Neural progenitor cell (in vitro differentiated cells): ENCODE measurements at regions not wholly inside any gene's neighbourhood (a gene's known extent, or its start where the extent isn't known, plus 50 kb on each side); places are given as distances from the start of the nearest gene placed in this dataset.

ENCODE experiments used
- DNase-seq: peaks from one replicate; pipeline ENCODE4 v3.0.0-alpha.2; 2016; ENCODE audit warnings: low spot score
- H2AFZ ChIP-seq: fragments of 200-600 bp; sonication (generic); replicated peaks from 2 replicates; pipeline ENCODE4 v1.6.1; 2016; ENCODE audit warnings: antibody characterized with exemption
- H3F3A ChIP-seq: fragments of 200-600 bp; sonication (generic); 2 replicates; pipeline ENCODE4 v1.6.1; 2016; ENCODE audit warnings: antibody characterized with exemption, low read depth
- H3K27ac ChIP-seq: fragments of 200-600 bp; sonication (generic); 2 replicates; pipeline ENCODE4 v1.5.1; 2016; ENCODE audit warnings: mild to moderate bottlenecking
- H3K27me3 ChIP-seq: fragments of 200-600 bp; sonication (generic); 2 replicates; pipeline ENCODE4 v1.6.1; 2016; ENCODE audit warnings: mild to moderate bottlenecking, moderate library complexity
- H3K36me3 ChIP-seq: fragments of 200-600 bp; sonication (generic); 2 replicates; pipeline ENCODE4 v1.5.1; 2016
- H3K4me1 ChIP-seq: fragments of 200-600 bp; sonication (generic); 2 replicates; pipeline ENCODE4 v1.6.1; 2016; ENCODE audit warnings: mixed run types
- H3K4me2 ChIP-seq: fragments of 200-600 bp; sonication (generic); 2 replicates; pipeline ENCODE4 v1.6.1; 2016
- H3K4me3 ChIP-seq: fragments of 200-600 bp; sonication (generic); 2 replicates; pipeline ENCODE4 v1.5.1; 2016
- H3K79me2 ChIP-seq: fragments of 200-600 bp; sonication (generic); 2 replicates; pipeline ENCODE4 v1.6.1; 2016; ENCODE audit warnings: low read depth
- H3K9ac ChIP-seq: fragments of 200-600 bp; sonication (generic); 2 replicates; pipeline ENCODE4 v1.6.1; 2016
- H3K9me3 ChIP-seq: fragments of 200-600 bp; sonication (generic); 2 replicates; pipeline ENCODE4 v1.5.1; 2016; ENCODE audit warnings: low read depth
- H4K20me1 ChIP-seq: fragments of 200-600 bp; sonication (generic); 2 replicates; pipeline ENCODE4 v1.6.1; 2016; ENCODE audit warnings: low read depth
- H3K27ac Mint-ChIP-seq: 3 replicates; pipeline ENCODE4 v1.8.0; 2021; ENCODE audit warnings: mixed read lengths
- H3K27me3 Mint-ChIP-seq: 2 replicates; pipeline ENCODE4 v1.8.0; 2022; ENCODE audit warnings: low read depth, mild to moderate bottlenecking, inconsistent platforms, moderate library complexity, mixed read lengths; ENCODE audit not compliant: insufficient read depth
- H3K36me3 Mint-ChIP-seq: 3 replicates; pipeline ENCODE4 v1.8.0; 2021; ENCODE audit warnings: mixed read lengths
- H3K4me1 Mint-ChIP-seq: 3 replicates; pipeline ENCODE4 v1.8.0; 2021; ENCODE audit warnings: mixed read lengths
- H3K4me3 Mint-ChIP-seq: 3 replicates; pipeline ENCODE4 v1.8.0; 2021; ENCODE audit warnings: mild to moderate bottlenecking, moderate library complexity, mixed read lengths
- H3K9me3 Mint-ChIP-seq: 3 replicates; pipeline ENCODE4 v1.8.0; 2020; ENCODE audit warnings: mixed read lengths
- CTCF ChIP-seq: fragments of 200-600 bp; sonication (generic); IDR thresholded peaks from 2 replicates; pipeline ENCODE4 v1.5.1; 2017; ENCODE audit warnings: antibody characterized with exemption, mild to moderate bottlenecking
- EZH2 ChIP-seq: fragments of 200-600 bp; sonication (generic); IDR thresholded peaks from 2 replicates; pipeline ENCODE4 v1.6.1; 2017; ENCODE audit warnings: antibody characterized with exemption, mild to moderate bottlenecking, moderate library complexity
- EZH2phosphoT487 ChIP-seq: fragments of 200-600 bp; sonication (generic); IDR thresholded peaks from 2 replicates; pipeline ENCODE4 v1.6.1; 2017; ENCODE audit warnings: antibody characterized with exemption

- no peak overlapping the region for H3K4me3 ChIP-seq
- no peaks in the 10 kb centered on the region for H3K27me3 ChIP-seq
- H3K36me3 ChIP-seq: no peaks in the 10 kb centered on the region
- H3F3A ChIP-seq: no peaks in the 10 kb centered on the region
- TF ChIP-seq EZH2phosphoT487 (no peak), CTCF (no peak), EZH2 (no peak)
- H3K4me1 ChIP-seq: no peaks in the 10 kb centered on the region
- no peaks in the 10 kb centered on the region for H3K36me3 Mint-ChIP-seq
- H3K9me3 ChIP-seq: no peaks in the 10 kb centered on the region
- H3K4me2 ChIP-seq: no peak overlapping the region
- no peak overlapping the region for H3K27ac ChIP-seq
- no peak overlapping the region for H3K9ac ChIP-seq
- H4K20me1 ChIP-seq: no peaks in the 10 kb centered on the region
- H3K9me3 Mint-ChIP-seq: no peaks in the 10 kb centered on the region
- H2AFZ ChIP-seq: no peak overlapping the region
- no peak overlapping the region for H3K4me3 Mint-ChIP-seq
- DNase-seq: no peak
- peaks cover 6% of the 10 kb centered on the region for H3K27me3 Mint-ChIP-seq
- H3K27ac Mint-ChIP-seq: no peak overlapping the region
- H3K4me1 Mint-ChIP-seq: peaks cover 10% of the 10 kb centered on the region
- no peaks in the 10 kb centered on the region for H3K79me2 ChIP-seq
These were observed 152.1 kb downstream of the KCNRG start for GRCh38 chr13:50167224-50167947.

DNA sequence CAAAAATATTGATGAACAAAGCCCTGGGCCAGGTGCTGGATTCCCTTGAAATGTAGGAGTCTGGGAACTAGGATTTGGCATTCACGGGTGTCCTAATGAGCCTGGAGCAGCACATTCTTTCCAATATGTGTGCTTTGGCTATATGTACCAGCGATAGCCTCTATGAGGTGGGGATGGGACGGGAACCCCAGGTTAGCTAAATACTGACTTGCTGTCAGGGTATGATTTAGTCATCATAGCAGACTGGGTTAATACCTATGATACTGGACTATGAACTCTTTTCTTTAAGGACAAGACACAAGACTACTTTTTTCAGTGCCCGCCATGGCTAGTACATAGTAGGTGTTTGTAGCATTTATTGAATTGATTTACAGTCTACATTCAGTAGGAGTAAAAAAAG, 152.7 kb downstream of the KCNRG start:
- no peaks in the 10 kb centered on the region for H4K20me1 ChIP-seq
- H3K27me3 ChIP-seq: no peaks in the 10 kb centered on the region
- H2AFZ ChIP-seq: no peak overlapping the region
- H3K4me1 Mint-ChIP-seq: peaks cover 4% of the 10 kb centered on the region
- H3K36me3 ChIP-seq: no peaks in the 10 kb centered on the region
- H3K4me1 ChIP-seq: no peaks in the 10 kb centered on the region
- H3K9me3 ChIP-seq: no peaks in the 10 kb centered on the region
- H3K79me2 ChIP-seq: no peaks in the 10 kb centered on the region
- no peak overlapping the region for H3K27ac Mint-ChIP-seq
- peaks cover 7% of the 10 kb centered on the region for H3K27me3 Mint-ChIP-seq
- no peak overlapping the region for H3K9ac ChIP-seq
- no peak overlapping the region for H3K4me3 ChIP-seq
- DNase-seq: no peak
- no peak overlapping the region for H3K27ac ChIP-seq
- H3K9me3 Mint-ChIP-seq: no peaks in the 10 kb centered on the region
- no peak overlapping the region for H3K4me2 ChIP-seq
- no peak for TF ChIP-seq EZH2
- no peak for TF ChIP-seq CTCF
- TF ChIP-seq EZH2phosphoT487: no peak
- H3F3A ChIP-seq: no peaks in the 10 kb centered on the region
- H3K4me3 Mint-ChIP-seq: no peak overlapping the region
- H3K36me3 Mint-ChIP-seq: no peaks in the 10 kb centered on the region

DNA sequence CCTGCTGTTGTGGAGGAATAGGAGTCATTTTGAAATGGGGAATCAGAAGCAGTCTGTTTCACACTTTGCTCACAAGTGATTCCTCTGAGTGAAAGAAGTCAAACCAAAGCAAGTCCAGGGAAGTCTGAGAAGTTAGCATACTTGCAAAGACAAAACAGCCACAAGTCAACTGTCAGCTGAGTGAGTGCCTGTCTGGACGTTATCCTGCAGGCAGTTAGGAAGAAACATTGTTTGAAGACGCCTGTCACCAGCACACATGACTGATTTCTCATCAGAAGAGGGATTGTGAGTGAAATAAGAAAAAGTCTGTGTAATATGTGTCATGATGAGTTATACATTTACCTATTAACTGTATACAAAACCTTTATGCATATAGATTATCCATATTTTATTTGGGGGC, 153.5 kb downstream of the KCNRG start:
- Histone ChIP-seq H3K4me1 (no peaks in the 10 kb centered on the region), H2AFZ (no peak overlapping the region), H3K9me3 (no peaks in the 10 kb centered on the region), H3K27ac (no peak overlapping the region), H4K20me1 (no peaks in the 10 kb centered on the region), H3K36me3 (no peaks in the 10 kb centered on the region), H3K27me3 (no peaks in the 10 kb centered on the region), H3K9ac (no peak overlapping the region), H3K79me2 (no peaks in the 10 kb centered on the region), H3K4me2 (no peak overlapping the region), H3K4me3 (no peak overlapping the region), H3F3A (no peaks in the 10 kb centered on the region)
- DNase-seq: no peak
- peaks cover 3% of the 10 kb centered on the region for H3K4me1 Mint-ChIP-seq
- H3K4me3 Mint-ChIP-seq: no peak overlapping the region
- H3K27me3 Mint-ChIP-seq: peaks cover 7% of the 10 kb centered on the region
- no peak overlapping the region for H3K27ac Mint-ChIP-seq
- H3K36me3 Mint-ChIP-seq: no peaks in the 10 kb centered on the region
- H3K9me3 Mint-ChIP-seq: no peaks in the 10 kb centered on the region
- no peak for TF ChIP-seq CTCF
- no peak for TF ChIP-seq EZH2phosphoT487
- no peak for TF ChIP-seq EZH2
